Esophagus (tissue), 2 donors: ENCODE measurements at regions not wholly inside any gene's neighbourhood (a gene's known extent, or its start where the extent isn't known, plus 50 kb on each side); places are given as distances from the start of the nearest gene placed in this dataset.
"Not testable (repeated sequence)": the region's sequence is repeated elsewhere in the genome, so short reads cannot be mapped to it uniquely, and the experiment has no call there.

Experiments
- H3K27ac ChIP-seq, 2 donors: one replicate each; pipeline ENCODE4 v1.5.1; 2013; ENCODE audit warnings: low read depth in 2 of 2, mild to moderate bottlenecking in 2 of 2, inconsistent platforms in 1 of 2, low read length in 1 of 2, moderate library complexity in 1 of 2
- H3K27me3 ChIP-seq, 2 donors: one replicate each; pipeline ENCODE4 v1.6.1; 2013; ENCODE audit warnings: low read length in 2 of 2, control low read depth in 1 of 2, mild to moderate bottlenecking in 1 of 2; ENCODE audit not compliant: insufficient read depth in 2 of 2, control insufficient read depth in 1 of 2
- H3K36me3 ChIP-seq, 2 donors: one replicate each; pipeline ENCODE4 v1.6.1; 2013; ENCODE audit warnings: low read length in 1 of 2; ENCODE audit not compliant: control insufficient read depth in 2 of 2, insufficient read depth in 2 of 2
- H3K4me1 ChIP-seq, 2 donors: one replicate each; pipeline ENCODE4 v1.6.1; 2013; ENCODE audit warnings: low read length in 1 of 2; ENCODE audit not compliant: control insufficient read depth in 2 of 2, insufficient read depth in 2 of 2
- H3K4me3 ChIP-seq, 2 donors: one replicate each; pipeline ENCODE4 v1.5.1; 2013; ENCODE audit warnings: low read length in 2 of 2, mild to moderate bottlenecking in 2 of 2, low read depth in 1 of 2, moderate library complexity in 1 of 2
- H3K9me3 ChIP-seq, 2 donors: one replicate each; pipeline ENCODE4 v1.6.1; 2013; ENCODE audit warnings: mild to moderate bottlenecking in 2 of 2, low read depth in 1 of 2, low read length in 1 of 2, moderate library complexity in 1 of 2; ENCODE audit not compliant: control insufficient read depth in 2 of 2, insufficient read depth in 1 of 2
- WGBS, 2 donors: extraction: QIAGEN DNeasy Blood & Tissue Kit; methylation state at CpG; one replicate each; pipeline ENCODE4 v1.1.7; 2013; 5-methylcytosine and 5-hydroxymethylcytosine counted together
- donor health status: healthy with polysubstance abuse.
- donor health status: Bipolar disorder and iron deficiency.

DNA sequence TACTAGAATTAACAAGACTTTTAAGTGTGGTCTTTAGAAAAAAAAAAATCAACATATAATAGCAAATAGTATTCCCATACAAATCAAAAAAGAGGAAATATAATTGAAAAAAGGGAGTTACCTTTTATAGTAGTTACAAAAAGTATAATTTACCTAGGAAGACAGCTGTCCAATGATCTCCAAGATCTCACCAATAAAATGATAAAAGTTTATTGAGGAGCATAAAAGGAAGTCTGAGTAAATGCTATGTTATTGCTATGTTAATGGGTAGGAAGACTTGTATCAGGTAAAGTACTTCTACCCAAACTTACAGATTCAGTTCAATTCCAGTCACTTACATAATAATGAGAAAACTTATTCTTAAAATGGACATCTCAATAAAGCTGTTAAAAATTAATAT, 379.0 kb upstream of the TPM1 start:
- no peaks in the 10 kb centered on the region for H3K4me1 ChIP-seq
- H3K4me3 ChIP-seq, result no peak overlapping the region
- peaks cover 0 to 2% of the 10 kb centered on the region in 2 donors for H3K36me3 ChIP-seq
- H3K27me3 ChIP-seq, result no peaks in the 10 kb centered on the region
- H3K27ac ChIP-seq, result no peak overlapping the region
- no peaks in the 10 kb centered on the region for H3K9me3 ChIP-seq

DNA sequence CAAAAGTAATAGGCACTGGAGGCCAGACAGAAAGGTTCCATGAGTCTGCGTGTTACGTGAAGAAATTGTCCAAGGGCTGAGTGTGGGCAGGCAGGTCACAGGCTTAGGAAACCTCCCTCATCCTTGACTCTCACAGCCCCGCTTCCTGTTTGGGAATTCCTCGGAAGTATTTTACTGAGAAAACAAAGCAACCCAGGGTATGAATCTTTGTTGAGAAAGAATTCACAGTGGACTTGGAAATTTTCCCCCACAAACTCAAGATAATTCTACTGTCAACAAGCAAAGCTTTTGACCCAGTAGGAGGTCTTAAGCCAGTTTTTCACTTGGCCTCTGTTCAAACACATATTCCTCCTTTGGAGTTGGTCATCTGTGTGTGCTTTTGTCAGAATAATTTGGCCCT, 377.1 kb upstream of the TPM1 start:
- H3K27me3 ChIP-seq, result no peaks in the 10 kb centered on the region
- H3K27ac ChIP-seq, result no peak overlapping the region
- peaks cover 0 to 2% of the 10 kb centered on the region in 2 donors for H3K36me3 ChIP-seq
- H3K4me1 ChIP-seq, result no peaks in the 10 kb centered on the region
- 84 to 92% methylated on average over 4 of the region's 4 CpGs for WGBS, 2 donors
- no peaks in the 10 kb centered on the region for H3K9me3 ChIP-seq
- H3K4me3 ChIP-seq, result no peak overlapping the region

DNA sequence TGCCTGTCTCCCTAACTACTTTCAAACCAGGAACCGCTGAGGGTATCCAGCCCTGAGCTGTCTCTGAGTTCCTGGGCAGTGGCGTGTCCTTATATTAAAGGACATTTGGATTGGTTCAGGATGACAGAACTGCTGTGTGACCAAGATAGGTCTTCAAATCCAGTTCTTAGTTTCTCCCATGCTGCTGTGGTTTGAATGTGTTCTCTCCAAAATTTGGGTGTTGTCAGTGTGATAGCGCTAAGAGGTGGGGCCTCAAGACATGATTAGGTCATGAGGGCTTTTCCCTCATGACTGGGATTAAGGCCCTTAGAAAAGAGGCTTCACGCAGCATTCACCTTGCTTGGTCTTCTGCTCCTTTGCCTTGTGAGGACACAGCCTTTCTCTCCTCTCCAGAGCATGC, 376.5 kb upstream of the TPM1 start:
- no peak overlapping the region for H3K4me3 ChIP-seq
- H3K9me3 ChIP-seq, result no peaks in the 10 kb centered on the region
- H3K27me3 ChIP-seq, result no peaks in the 10 kb centered on the region
- 90 to 98% methylated on average over 4 of the region's 4 CpGs for WGBS, 2 donors
- H3K27ac ChIP-seq, result no peak overlapping the region
- H3K4me1 ChIP-seq, result no peaks in the 10 kb centered on the region
- peaks cover 0 to 2% of the 10 kb centered on the region in 2 donors for H3K36me3 ChIP-seq

DNA sequence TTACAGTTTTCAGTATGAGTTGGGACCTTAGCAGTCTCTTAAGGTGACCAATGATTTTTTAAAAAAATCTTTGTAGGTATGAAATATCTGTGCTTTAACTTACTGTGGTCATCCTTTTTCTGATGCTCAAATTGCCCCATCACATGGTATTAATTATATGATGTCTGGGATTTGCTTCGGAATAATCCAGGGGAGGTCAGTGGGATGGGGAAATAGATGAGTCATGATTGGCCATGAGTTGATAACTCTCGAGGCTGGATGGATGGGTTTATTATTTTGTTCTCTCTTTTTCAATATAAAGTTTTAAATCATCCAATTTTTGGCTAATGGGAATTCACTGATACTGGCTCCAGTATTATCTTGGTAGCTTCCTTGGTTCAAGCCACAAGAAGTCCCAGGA, 370.3 kb upstream of the TPM1 start:
- no peaks in the 10 kb centered on the region for H3K27me3 ChIP-seq
- no peak overlapping the region for H3K27ac ChIP-seq
- H3K36me3 ChIP-seq, result peaks cover 0 to 6% of the 10 kb centered on the region in 2 donors
- no peaks in the 10 kb centered on the region for H3K4me1 ChIP-seq
- H3K9me3 ChIP-seq, result no peaks in the 10 kb centered on the region
- WGBS, 2 donors, result 73 to 82% methylated on average over 2 of the region's 2 CpGs
- H3K4me3 ChIP-seq, result no peak overlapping the region

DNA sequence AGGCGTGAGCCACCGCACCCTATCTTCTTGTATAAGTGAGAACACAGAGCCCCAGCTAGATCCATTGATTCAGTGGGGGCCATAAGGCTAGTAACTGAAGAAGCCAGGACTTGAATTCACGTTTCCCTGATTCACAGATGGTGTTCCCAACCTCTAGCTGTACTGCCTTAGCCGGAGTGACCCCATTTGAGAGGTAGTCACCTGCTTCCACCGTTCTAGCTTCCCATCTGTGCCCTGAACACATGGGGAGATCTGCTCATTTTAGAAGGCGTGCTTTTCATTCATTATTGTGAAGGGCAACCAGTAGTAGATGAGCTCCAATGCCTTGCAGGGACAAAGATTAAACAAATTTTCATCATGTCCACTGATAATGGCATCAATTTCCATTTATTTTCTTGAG, 365.7 kb upstream of the TPM1 start:
- WGBS, 2 donors, result 92 to 94% methylated on average over 6 of the region's 6 CpGs
- no peaks in the 10 kb centered on the region for H3K9me3 ChIP-seq
- peaks cover 0 to 6% of the 10 kb centered on the region in 2 donors for H3K36me3 ChIP-seq
- no peaks in the 10 kb centered on the region for H3K4me1 ChIP-seq
- no peaks in the 10 kb centered on the region for H3K27me3 ChIP-seq
- no peak overlapping the region for H3K27ac ChIP-seq
- H3K4me3 ChIP-seq, result no peak overlapping the region

GRCh38 chr15:62681939-62682896, 360.3 kb upstream of the TPM1 start:
- Histone ChIP-seq H3K27me3 (no peaks in the 10 kb centered on the region), H3K4me1 (no peaks in the 10 kb centered on the region), H3K36me3 (no peaks in the 10 kb centered on the region), H3K9me3 (no peaks in the 10 kb centered on the region), H3K27ac (no peak overlapping the region), H3K4me3 (no peak overlapping the region)
- 94 to 95% methylated on average over 6 of the region's 6 CpGs for WGBS, 2 donors

GRCh38 chr15:62683192-62683591, 359.4 kb upstream of the TPM1 start:
- not testable (repeated sequence) for H3K4me1 ChIP-seq, H3K27ac ChIP-seq, H3K36me3 ChIP-seq, H3K9me3 ChIP-seq, H3K27me3 ChIP-seq, H3K4me3 ChIP-seq
- 92 to 94% methylated on average over 6 to 7 of the region's 8 CpGs for whole genome bisulfite sequencing, 2 donors

DNA sequence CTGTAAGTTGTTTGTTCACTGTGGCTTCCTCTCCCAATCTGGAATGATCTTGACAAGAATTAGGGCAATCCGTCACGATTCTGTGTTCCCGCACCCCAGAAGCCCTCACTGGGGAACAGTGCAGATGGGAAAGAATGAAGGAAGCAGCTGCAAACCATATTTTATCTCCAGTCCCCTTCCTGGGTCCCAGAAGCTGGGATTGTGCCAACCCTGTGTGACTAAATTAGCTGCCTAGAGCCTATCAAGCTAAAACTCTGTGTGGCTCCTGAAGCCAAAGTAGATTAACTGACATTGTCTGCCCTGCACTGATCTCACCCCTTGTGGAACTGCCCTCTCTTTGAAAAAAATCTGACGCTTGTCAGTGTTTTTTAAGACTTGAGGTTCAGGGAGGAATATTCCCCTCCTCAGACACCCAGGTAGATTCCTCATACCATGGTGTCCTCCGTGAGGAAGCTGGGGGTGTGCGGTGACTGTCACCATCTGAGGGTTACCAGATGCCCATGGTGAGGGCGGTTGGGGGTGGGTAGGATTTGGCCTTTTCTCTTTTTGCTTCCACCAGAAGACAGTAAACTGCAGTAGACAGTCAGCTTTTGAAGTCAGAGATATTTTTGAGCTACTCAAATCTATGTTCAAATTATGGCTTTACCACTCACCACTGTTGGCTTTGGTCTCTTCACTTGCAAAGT, 358.3 kb upstream of the TPM1 start:
- H3K27ac ChIP-seq, result no peak overlapping the region
- no peaks in the 10 kb centered on the region for H3K9me3 ChIP-seq
- no peaks in the 10 kb centered on the region for H3K36me3 ChIP-seq
- WGBS, 2 donors, result 91 to 93% methylated on average over 7 of the region's 7 CpGs
- H3K27me3 ChIP-seq, result no peaks in the 10 kb centered on the region
- H3K4me1 ChIP-seq, result no peaks in the 10 kb centered on the region
- H3K4me3 ChIP-seq, result no peak overlapping the region

DNA sequence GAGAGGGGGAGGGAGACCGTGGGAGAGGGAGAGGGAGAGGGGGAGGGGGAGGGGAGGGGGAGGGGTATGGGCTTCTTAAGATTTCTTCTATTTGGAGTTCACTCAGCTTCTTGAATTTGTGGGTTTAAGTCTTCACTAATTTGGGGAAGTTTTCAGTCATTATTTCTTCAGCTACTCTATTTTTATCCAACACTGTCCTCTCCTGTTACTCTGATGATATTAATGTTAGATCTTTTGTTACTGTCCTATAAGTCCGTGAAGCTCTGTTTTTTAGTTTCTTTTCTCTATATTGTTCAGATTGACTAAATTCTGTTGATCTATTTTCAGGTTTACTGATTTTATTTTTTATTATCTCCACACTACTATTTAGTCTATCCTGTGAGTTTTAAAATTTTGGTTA, 351.5 kb upstream of the TPM1 start:
- Histone ChIP-seq H3K4me1 (no peaks in the 10 kb centered on the region), H3K36me3 (peaks cover 0 to 2% of the 10 kb centered on the region in 2 donors), H3K27me3 (no peaks in the 10 kb centered on the region), H3K9me3 (no peaks in the 10 kb centered on the region), H3K4me3 (no peak overlapping the region), H3K27ac (no peak overlapping the region)
- 76 to 77% methylated on average over 1 of the region's 2 CpGs for WGBS, 2 donors
